GM21786 (cell line): ENCODE measurements at regions not wholly inside any gene's neighbourhood (a gene's known extent, or its start where the extent isn't known, plus 50 kb on each side); places are given as distances from the start of the nearest gene placed in this dataset.

Source experiments
- ATAC-seq: cut with Tn5 transposase; IDR thresholded peaks from one replicate; pipeline ENCODE4 v1.9.1; 2021; ENCODE audit not compliant: unreplicated experiment

DNA sequence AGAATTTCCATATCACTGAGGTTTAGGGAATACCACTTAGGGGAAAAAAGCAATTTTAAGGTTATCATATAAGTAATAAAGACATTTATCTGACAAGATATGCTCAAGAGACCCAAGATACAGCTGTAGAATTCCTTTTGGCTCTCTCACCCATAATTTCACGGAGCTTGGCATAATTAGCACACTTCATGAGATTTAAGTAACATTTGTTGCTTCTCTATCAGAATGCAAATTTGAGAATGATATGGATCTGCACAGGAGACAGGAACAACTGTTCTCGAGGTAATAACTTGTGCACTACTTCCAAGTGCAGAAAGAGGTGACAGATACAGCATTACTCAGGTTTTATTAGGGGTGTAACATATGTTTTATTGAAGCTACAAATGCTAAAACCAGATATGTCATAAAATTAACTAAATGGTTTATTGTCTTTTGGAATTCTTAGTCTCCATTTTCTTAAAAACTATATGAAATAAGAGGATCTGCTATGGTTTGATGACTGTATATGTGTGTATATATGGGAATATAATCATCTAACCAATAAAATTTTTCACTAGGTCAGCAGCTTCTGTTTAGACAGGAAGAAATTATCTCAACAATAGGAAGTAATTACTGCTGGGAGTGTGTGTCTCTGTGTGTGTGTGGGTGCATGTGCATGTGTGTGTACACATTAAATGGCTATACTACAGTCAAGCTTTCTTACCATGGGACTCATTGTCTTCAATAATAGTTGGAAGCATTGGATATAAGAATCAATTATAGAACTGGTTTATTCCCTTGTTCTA is 401.3 kb downstream of the PCDH17 start:
- ATAC-seq, result no peak

DNA sequence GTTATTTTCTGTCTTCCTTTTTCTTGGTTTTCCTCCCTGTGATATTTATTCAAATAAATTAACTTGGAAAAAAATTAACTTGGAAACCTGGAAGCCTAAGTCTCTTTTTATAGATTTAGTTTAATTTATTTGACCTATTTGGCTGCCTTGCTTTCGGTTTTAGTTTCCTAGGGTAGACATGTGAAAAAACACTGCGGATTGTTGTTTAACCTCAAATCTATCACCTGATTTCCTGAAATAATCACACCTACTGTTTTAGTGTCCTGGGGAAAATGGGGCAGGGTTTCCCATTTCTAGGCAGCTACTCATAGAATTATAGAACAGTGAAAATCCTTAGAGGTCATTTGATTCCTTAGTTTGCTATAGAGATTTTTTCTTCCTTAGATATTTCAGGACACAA is 412.4 kb downstream of the PCDH17 start:
- no peak for ATAC-seq

DNA sequence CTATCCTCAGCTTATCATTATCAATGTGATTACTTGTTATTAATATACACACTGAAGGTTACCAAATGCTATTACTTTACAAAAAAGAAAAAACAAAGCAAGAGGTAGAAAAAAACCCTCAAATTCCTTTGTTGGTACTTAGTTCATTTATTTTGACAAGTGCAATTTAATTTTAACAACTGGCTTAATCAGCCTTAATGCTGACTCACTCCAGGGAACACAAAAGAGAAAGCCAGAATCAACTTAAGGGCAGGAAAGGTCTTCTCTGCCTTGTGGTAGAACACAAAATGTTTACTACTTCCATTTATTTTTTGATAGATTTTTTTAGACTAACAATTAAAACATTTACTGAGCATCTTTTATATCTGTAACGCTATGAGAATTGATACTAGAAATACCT is 417.1 kb downstream of the PCDH17 start:
- no peak for ATAC-seq

DNA sequence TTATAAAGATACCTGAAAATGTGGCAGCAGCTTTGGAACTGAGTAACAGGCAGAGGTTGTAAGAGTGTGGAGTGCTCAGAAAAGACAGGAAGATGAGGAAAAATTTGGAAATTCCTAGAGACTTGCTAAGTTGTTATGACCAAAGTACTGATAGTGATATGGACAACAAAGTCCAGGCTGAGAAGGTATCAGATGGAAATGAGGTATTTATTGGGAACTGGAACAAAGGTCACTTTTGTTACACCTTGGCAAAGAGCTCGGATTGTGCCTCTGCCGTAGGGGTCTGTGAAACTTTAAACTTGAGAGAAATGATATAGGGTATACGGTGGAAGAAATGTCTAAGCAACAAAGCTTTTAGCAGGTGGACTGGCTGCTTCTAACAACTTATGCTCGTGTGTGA is 419.9 kb downstream of the PCDH17 start:
- ATAC-seq, result no peak

DNA sequence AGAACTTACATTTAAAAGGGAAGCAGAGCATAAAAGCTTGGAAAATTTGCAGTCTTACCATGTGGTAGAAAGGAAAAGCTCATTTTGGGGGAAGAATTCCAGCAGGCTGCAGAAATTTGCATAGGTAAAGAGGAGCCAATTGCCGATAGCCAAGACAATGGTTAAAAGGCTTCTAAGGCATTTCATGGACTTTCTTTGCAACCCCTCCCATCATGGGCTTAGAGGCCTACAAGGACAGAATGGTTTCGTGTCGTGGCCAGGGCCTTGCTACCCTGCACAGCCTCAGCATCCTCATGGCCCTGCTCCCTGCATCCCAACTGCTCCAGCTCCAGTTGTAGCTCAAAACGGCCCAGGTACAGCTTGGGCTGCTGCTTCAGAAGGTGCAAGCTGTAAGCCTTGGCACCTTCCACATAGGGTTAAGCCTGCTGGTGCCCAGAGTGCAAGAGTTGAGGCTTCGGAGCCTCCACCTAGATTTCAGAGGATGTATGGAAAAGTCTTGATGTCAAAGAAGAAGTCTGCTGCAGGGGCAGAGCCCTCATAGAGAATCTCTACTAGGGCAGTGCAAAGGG is 420.3 kb downstream of the PCDH17 start:
- no peak for ATAC-seq

DNA sequence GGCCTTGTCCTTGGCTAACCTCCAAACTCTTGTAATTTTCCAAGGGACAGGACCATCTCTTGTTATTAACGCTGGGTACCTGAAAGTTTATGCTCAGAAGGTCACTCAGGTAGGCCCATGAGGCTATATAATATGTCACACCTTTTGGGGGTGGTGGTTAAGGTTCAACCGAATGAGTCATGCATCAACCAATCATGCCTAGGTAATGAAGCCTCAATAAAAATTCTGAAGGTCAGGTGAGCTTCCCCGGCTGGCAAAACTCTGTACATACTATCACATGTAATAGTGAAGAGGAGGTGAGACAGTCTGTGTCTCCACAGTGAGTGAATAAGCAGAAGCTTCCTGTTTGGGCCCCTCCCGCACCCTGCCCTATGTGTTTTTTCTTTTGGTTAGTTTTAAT is 424.9 kb downstream of the PCDH17 start:
- no peak for ATAC-seq

DNA sequence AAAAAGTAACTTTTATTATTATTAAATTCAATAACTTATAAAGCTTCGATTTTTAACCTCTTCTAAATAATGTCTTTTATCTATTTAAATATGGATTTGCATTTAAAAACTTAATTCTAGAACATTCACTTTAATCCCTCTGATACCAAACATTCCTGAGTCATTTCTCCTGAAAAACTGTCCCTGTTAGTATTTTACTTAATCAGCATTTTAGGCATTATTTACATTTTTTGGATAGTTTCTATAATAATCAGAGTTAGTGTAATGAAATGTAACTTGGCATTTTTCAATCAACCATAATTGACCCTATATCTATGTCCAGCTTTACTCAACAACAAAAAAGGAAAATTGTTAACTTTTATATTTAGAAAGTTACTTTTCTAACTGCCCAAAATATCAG is 428.1 kb downstream of the PCDH17 start:
- ATAC-seq, result no peak

DNA sequence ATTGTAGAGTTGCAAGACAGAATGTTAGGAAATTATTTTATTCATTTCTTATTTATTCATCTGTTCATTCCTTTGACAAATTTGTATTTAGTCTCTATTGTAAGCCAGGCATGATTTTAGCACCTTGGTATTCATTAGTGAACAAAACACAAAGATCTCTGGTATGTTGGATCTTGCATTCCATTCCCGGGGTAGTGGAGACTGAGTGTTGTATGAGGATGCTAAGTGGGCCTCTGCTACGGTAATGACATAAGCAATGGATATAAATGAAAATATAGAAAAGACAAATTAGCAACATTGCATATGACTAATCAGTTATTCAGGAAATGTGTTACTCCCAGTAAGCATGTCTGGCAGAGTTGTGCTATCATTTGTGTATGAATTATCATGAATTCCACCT is 449.3 kb downstream of the PCDH17 start:
- no peak for ATAC-seq

DNA sequence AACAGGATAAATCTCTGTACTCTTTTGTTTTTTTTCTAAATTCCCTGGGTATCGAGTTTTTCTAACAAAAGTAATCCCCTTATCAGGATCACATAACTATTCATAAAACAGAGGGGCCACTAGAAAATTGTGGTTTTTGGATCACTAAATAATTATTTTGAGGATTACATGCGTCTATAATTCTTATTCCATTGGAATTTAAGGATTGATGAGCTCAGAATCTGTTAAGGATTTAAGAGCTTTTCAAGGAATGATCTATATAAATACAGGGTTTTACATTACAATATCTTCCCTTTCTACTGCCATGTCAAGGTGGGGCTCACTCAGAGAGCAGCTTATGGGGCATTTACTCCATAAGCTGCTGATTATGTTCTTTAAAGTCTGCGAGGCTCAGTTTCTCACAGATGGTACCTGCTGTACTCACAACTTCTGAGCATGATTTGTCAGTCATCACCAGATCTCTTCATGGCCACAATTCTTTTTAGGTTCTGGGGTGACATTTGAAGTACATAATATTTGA is 449.8 kb downstream of the PCDH17 start:
- ATAC-seq, result no peak

DNA sequence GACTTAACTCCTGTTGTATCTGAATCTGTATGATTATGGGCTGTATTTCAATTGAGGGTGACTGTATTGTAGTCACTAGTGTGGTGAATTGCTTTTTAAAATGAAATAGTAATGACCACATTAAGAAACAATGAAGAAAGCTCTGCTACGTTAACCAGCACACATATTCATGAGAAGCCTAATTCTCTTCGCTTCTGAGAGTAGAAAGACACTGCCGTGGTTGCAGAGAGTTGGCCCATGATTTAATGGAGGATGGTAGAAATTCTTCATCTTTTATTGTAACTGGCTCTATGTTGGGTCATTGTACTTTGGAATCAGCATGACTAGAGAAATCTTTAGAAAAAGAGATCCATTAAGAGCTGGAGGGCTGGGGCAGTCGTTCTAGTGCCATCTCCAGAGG is 451.5 kb downstream of the PCDH17 start:
- ATAC-seq, result no peak

DNA sequence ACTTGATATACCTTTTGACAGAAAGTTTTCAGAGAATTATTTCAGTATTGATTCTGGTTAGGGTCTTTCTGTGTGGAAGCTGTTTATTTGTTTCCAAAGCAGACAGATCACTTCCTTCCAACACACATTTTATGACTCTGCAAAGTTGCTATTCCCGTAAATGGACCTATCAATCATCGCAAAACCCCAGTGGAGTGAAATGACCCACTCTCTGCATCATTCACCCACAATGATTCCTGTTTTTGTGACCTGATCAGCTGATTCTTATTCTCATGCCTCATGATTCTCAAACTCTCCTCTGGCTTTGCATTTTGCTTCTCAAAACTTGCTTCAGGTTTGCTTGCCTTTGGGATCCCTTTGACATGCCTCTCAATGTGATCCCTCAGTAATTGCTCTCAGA is 453.7 kb downstream of the PCDH17 start:
- ATAC-seq, result no peak

DNA sequence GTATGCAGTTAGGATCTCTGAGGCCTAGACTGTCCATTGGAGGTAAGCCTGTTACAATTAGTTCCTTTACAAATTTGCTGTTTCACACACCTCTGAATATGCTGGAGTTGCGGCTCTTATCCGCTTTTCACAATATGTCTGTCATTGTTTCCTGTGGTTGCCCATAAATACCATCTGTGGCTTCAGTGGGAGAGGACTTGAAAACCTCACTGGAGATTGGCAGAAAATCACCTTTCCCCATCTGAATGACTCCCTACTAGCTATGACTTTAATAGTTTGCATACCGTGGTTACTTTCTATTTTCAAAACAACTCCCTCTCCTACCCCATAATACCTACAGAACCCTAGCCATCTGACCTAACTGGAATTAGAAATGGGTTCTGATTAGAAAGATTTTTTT is 454.3 kb downstream of the PCDH17 start:
- ATAC-seq, result no peak

DNA sequence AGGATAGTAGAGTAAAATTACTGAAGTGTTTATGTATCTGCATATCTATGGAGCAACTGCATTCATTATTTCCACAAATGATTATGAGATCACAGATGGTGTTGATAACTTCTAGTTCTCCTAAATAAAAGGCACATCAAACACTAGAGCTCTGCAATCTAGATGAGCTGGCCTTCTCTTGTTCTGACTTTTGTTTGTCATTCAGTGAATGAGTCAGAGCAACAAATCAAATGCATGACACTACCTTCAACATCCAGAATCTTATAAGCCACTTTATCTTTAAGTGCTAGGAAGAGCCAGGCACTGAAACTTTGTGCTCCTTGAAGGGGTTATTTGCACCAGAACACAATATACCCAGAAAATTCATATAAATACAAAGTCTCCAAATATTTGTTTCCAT is 456.0 kb downstream of the PCDH17 start:
- ATAC-seq, result no peak

DNA sequence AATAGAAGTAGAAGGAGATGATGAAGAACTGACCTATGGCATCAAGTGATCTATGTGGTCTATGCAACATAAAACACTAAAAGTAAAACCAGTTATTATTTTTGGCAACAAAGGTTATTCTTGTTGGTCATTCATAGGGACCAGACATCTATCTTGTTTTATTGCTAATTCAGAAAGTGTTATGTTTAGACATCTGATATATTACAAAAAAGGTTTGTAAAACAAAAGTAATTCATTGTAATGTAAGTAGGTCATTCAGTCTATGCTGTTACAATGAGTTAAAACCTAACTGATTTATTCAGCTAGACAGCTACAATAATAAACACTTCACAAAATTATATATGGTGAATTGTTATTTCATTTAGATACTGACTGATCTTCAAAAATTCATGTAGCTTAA is 461.9 kb downstream of the PCDH17 start:
- no peak for ATAC-seq

DNA sequence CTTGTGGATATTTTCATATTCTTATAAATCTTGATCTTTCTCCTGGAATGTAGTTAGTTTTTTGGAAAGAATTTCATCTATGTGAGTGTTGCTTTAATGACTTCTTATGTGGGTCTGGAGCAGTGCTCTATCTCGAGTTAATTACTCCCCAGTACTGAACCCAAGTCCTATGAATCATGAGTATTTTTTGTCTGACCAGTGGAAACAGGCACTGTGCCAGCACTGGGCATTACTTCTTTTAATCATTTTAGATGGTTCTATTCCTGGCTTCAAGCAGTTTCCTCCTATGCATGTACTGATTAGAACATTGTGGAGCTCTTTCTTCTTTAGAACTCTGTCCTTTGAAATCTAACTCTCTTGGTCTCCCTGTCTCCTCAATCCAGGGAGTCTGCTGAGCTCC is 466.3 kb downstream of the PCDH17 start:
- ATAC-seq, result no peak

DNA sequence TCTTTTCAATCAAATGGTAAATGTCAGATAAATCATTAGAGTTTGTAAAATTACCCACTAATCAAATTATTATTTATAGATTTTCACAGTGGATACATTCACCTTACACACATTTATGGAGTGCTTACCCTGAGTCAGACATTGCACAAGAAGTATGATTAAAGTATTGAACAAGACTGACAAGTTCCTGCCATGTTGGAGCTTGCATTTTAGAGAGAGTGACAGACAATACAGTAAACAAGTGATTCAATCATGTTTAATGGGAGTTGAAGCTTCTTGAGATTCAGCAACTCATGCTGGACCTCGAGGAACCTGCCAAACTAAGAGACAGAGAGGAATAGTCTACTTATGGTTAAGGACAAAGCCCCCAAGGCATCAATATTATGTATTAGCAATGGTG is 487.8 kb downstream of the PCDH17 start:
- ATAC-seq, result no peak

DNA sequence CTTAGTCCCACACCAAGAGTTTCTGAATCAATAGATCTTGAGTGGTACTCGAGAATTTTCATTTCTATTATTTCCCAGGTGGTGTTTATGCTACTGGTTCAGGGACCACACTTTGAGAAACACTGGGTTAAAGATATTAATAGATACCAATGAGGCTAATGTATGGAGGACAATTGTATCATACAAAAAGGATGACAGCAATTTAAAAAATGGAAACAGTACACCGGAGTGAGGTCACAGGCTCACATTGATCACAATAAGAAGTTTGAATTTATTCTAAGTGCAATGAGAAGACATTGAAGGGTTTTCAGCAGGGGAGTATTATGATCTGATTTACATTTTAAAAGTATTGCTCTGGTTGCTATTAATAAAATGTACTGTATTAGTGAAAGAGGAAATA is 488.3 kb downstream of the PCDH17 start:
- no peak for ATAC-seq

DNA sequence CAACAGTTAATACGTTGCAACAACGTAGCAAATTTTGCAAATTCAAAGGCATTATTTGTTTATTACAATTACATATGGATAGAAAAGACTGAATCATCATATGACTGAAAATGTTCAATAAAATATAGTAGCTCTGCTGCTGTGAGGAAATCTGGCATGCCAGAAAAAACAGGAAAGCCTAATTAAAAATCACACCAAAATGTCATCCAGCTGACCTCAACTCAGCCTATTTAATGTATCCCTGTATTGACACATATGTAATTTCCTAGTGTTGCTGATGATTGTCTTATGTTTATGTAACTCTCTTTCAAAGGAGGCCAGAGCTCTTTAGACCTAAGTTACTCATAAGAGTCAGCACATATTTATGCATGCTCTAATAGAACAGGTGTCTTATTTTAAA is 495.0 kb downstream of the PCDH17 start:
- ATAC-seq, result no peak

DNA sequence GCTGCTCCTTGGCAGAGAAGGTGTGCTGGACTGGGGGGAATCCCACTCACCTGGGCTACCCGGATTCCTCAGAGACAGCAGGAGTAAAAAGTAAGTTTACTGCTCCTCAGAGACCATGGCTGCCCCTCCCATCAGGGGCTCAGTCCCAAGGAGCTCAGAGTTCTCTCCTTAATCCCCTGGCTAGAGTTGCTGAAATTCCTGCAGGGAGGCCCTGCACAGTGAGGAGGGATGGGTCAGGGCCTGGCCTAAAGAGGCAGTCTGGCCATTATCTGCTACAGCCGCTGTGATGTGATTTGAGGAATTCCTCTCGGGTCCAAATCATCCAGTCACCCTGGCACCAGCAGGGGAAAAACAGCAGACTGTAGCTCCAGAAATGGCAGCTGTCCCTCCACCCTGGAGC is 502.5 kb downstream of the PCDH17 start:
- no peak for ATAC-seq

DNA sequence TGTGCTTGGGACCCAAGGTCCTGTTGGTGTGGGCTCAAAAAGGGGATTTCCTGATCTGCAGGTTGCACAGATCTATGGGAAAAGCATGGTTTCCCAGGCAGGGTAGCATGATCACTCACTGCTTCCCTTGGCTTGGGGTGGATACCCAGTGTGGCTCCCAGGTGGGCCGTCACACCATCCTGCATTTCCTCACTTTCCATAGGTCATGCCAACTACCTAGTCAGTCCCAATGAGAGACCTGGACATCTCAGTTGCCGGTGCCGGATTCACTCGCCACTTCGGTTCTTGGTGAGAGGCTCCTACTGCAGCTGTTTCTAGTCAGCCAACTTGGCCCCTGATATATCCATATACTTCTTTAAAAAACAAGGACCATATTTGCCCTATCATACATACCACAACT is 503.0 kb downstream of the PCDH17 start:
- no peak for ATAC-seq

DNA sequence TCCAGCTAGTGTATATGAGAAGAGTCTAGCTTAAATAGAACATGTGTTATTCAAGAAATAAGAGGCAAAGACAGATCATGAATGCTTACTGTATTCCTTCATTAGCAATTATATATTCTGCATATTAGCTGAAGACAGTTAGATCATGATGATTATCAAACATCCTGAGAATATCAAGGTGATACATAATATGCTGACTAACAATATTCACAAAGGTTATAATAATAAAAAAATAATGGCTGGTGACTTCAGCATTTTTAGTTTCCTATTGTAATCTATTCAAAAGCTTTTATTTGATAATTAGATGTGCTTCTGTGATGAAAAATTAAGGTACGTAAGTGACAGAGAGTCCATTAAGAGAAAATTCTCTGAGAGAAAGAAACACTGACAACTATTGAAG is 511.4 kb downstream of the PCDH17 start:
- ATAC-seq, result no peak

DNA sequence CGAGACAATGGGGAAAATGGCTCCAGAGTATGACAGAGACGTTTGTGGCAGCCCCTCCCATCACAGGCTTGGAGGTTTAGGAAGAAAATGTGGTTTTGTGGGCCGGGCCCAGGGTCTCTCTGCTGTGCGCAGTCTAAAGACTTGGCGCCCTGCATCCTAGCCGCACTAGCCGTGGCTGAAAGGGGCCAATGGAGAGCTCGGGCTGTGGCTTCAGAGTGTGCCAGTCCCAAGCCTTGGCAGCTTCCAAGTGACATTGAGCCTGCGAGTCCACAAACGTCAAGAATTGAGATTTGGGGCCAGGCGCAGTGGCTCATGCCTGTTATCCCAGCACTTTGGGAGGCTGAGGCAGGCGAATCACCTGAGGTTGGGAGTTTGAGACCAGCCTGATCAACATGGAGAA is 513.1 kb downstream of the PCDH17 start:
- no peak for ATAC-seq

DNA sequence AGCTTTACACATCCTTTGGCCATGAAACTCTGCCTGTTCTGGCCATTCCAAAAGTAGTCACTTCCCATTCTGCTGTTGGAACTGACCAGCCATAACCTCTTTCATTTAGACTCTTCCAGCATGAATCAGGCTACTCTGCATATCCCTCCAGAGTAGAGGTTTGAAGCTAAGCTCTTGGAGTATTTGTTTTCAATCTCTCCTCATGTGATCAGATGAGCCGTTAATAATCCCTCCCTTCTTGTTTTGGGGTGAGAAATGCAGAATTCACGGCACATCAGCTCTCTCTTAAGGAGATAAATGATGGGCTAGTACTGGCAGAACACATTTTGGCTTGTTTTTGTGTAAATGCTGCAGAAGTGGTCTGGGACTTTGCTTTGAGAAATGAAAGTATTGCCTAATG is 519.9 kb downstream of the PCDH17 start:
- no peak for ATAC-seq
